GM20431 (cell line): ENCODE measurements at regions not wholly inside any gene's neighbourhood (a gene's known extent, or its start where the extent isn't known, plus 50 kb on each side); places are given as distances from the start of the nearest gene placed in this dataset.

Source experiments
- in situ Hi-C: fragments of 300-500 bp; cut with MseI, MboI; formaldehyde crosslinking; loops from one replicate; pipeline ENCODE4 v1.15.0; 2020; ENCODE audit warnings: low sequenced_read_pairs; ENCODE audit not compliant: unreplicated experiment

DNA sequence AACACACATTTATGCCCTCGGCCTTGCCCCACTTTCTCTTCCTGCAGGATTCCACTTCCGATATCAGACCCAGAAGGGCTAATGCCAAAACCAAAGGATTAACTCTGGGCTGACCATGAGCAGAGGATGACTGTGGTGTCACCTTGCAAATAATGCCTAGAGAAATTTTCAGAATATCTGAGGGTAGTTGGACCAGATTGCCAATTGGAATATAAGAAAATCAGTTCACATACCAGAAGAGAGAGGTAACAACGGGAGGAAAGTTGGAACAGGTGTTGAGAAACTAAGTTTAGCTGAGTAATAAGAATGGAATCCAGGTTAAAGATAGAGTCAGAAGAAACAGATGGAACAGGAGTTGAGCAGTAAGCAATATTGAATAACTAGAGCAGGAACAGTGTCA is 232.7 kb upstream of the UBE2E3 start:
- in situ Hi-C loops = no loop called here

DNA sequence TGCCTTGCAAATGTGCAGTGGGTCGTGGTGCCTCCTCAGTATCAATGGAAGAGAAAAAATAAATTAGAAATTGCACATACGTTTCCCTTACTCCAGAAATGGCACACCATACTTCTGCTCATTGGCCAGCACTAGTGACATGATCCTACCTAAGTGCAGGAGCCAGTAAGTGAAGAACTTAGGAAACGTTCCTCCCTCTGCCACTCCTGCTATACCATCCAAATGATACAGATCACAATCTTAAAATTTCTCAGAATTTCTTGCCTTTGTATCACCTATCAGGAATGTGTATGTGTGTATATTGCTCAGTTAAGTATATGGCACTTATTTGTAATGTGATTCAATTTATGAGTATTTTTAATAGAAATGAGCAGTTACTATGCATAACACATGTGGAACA is 237.0 kb upstream of the UBE2E3 start:
- in situ Hi-C loops = no loop called here

DNA sequence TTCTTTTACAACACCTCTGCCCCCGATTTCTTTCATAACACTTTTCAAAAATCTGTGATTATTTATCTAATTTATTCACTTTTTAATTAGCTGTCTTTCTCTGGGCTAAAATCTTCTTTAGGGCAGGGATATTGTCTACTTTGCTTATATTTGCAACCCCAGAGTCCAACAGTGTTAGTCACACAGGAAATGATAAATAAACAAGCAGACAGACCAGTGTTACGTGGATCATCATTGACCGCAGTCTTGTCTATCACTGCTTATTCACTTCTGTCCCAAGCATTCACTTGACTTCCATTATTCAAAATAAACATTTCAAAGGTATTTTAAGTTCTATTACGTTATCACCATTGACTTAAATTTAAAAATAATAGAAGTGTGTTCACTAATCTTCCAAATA is 237.6 kb upstream of the UBE2E3 start:
- in situ Hi-C loops = no loop called here

DNA sequence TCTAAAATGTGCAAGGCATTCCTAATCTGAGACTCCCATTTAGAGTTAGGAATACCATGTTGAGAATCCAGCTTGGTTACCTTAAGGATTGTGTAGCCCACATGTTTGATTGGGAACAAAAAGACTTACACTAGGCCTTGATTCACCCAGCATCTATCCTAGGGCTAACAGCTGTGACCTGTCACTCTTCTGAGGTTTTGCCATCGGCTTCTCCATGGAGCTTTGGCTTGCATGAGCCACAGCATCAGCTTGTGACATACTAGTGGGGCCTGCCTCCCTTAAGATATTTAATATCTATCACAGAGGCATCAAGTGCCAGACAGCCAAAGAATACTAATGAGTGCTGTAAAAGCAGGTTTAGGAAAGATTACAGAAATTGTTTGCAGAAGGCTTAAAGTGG is 241.3 kb upstream of the UBE2E3 start:
- in situ Hi-C loops = no loop called here

DNA sequence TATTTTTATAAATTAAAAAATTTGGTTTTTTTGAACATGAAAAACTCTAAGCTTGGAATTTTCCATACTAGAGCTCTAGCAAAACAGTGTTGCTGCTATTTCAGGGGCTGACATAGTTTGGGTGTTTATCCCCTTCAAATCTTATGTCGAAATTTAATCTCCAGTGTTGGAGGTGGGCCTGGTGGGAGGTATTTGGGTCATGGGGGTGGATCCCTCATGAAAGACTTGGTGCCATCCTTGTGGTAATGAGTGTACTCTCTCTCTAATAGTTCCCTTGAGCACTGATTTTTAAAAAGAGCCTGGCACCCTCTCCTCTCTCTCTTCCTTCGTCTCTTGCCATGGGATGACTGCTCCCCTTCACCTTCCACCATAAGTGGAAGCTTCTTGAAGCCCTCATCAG is 244.6 kb upstream of the UBE2E3 start:
- in situ Hi-C loops = no loop called here

DNA sequence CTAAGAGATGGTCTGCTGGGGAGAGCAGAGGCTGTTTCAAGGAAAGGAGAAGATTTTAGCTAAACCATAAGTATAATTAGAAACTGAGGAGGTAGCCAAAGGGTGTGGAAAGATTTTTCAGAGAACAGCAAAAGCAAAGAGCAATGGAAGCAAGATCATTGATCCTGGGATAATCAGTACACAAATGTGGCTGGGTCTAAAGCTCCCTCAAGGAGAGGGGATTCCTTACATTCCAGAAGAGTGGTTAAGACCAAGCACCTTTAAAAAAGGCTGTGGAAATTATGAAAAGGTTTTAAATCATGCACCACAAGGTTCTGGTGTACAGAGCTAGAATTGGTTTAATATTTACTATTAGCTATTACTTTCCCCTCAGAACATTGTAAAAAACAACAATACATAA is 246.0 kb upstream of the UBE2E3 start:
- in situ Hi-C loops = no loop called here

DNA sequence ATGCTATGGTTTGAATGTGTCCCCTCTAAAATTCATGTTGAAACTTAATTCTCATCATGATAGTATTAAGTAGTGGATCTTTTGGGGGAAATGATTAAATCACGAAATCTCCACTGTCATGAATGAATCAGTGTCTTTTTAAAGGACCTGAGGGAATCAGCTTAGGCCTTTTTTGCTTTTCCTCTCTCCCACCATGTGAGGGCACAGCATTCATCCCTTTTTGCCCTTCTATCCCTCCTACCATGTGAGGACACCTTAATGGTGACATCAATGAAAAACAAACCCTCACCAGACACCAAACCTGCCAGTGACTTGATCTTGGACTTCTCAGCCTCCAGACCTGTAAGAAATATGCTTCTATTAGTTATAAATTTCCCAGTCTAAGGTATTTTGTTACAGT is 247.1 kb upstream of the UBE2E3 start:
- in situ Hi-C loops = no loop called here

DNA sequence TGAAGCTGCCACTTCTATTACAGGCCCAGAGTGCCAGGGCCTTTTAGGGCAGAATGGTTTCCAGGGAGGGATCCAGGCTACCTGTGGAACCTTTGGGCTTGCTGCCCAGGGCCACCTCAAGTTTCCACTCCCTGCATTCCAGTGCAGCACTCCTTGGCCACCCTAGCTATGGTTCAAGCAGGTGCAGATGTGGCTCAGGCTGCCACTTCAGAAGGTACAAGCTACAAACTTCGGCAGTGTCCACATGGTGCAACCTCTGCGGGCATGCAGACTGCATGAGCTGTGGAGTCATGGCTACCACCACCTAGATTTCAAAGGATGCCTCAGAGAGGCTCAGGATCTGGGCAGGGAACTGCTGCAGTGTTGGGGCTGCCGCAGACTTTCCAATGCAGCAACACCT is 248.1 kb upstream of the UBE2E3 start:
- in situ Hi-C loops = no loop called here

DNA sequence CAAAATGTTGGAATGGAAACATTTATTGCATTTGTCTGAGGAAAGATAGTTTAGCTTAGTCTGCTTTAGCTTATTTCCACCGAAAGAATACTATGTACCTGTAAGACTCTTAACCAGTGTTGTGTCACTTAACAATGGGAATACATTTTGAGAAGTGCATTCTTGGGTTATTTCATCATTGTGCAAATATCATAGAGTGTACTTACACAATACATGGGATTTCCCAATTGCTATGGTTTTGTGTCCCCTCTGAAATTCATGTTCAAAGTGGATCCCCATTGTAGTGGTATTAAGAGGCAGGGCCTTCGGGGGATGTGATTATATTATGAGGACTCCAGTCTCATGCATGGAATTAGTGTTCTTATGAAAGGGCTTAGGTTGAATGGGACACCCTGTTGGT is 249.4 kb upstream of the UBE2E3 start:
- in situ Hi-C loops = no loop called here

DNA sequence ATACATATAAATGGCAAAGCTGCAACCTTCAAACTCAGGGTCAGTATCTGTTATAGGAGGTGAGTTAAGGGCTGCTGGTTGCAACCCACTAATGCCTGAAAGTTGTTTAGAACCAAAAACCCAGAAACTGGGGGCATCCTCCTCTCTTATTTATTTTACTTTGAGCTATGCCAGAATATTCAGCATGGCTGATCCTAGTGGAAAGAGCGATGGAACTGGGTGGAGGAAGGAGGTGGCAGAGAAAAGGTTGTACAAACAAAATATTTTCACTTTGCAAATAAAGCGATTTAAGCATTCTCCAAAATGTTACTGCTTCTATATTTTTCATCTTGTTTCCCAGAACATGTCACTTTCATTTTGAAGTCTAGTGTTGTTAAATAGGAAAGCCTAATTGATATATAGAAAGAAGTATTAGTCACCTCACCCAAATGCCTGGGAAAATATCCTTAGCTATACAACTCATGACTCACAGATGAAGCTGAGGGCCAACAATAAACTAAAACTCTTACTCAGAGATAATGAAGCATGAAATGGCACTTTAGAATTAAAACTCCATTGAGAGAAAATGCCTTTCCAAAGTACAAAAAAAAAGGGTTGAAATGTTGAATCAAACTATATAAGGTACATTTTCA is 251.4 kb upstream of the UBE2E3 start:
- in situ Hi-C loops = no loop called here

DNA sequence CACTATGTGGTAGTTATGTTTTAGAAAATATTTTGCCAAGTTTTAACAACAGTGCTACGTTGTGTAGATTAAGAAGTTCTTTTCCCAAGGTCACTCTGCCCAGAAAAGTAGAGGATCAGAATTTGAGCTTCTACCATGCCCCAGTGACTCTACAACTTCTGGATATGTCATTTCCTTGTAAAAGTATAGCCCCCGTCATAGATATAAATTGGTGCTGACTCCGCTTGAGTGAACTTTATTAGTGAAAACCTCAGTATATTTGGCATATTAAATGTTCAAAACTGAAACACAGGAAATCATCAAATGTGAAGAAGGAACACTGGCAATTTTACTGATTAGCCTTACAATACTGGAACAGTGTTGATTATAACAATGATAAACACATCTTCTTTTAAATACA is 256.7 kb upstream of the UBE2E3 start:
- in situ Hi-C loops = no loop called here

DNA sequence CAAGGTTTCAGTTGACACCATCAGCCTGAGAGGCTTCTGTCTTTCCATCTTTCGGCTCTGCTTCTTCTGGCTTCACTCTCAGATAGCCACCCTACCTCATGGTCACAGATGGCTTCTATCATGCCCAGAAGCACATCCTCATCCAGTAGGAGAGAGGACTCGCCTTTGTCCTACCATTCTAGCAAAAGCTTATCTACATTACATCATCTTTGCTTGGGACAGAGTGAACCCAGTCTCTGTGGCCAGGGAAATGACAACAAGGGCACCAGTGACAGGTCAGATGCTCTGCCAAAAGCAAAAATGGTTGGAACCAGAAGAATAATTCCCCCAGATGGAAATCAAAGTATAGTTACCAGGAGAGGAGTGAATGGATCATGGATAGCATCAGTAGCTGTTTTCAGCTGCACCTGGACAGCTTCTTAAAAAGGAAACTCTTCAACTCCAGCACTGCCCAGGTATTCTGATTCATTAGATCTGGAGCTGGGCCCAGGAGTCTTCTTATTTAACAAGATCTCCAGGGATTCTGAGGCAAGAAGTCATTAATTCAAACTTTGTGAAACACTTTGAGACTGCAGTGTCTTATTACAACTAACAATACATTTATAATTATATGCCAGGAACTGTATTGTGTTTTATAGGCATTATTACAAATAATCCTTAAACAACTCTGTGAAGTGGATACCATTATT is 257.7 kb upstream of the UBE2E3 start:
- in situ Hi-C loops = no loop called here

DNA sequence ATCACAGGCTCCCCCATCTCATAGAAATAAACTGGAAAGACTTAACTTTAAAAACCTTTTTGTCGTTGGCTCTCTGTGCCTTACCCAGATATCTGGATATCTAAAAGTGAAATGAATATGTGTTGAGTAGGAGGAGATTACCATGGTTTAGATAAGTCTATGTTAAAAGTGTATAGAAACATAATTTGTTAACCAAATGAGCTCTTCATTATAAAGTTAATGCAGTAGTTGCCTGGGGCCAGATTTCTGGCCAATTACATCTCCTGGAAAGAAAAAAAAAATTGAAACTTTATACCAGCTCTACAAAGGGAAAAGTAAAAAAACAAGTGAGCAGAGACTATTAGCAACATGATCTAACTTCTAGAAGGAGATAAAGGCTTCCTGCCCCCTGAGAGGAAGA is 259.6 kb upstream of the UBE2E3 start:
- in situ Hi-C loops = no loop called here

DNA sequence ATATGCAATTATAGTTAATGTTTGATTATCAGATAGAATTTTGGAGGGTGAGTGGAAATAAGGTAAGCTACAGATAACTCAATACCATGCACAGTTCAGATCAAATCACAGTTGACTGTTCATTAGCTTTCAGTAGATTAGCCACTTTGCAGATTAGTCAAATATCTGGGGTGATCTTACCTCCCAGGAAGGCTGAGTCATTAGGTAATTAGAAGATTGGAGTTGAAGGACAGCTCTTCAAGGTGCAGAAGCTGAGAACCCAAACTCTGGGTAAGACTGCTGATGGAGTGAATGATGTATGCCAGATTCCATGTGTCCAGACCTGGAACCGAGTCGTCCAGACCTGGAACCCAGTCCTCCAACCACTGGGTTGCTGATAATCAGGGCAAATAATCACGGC is 262.8 kb upstream of the UBE2E3 start:
- in situ Hi-C loops = no loop called here

DNA sequence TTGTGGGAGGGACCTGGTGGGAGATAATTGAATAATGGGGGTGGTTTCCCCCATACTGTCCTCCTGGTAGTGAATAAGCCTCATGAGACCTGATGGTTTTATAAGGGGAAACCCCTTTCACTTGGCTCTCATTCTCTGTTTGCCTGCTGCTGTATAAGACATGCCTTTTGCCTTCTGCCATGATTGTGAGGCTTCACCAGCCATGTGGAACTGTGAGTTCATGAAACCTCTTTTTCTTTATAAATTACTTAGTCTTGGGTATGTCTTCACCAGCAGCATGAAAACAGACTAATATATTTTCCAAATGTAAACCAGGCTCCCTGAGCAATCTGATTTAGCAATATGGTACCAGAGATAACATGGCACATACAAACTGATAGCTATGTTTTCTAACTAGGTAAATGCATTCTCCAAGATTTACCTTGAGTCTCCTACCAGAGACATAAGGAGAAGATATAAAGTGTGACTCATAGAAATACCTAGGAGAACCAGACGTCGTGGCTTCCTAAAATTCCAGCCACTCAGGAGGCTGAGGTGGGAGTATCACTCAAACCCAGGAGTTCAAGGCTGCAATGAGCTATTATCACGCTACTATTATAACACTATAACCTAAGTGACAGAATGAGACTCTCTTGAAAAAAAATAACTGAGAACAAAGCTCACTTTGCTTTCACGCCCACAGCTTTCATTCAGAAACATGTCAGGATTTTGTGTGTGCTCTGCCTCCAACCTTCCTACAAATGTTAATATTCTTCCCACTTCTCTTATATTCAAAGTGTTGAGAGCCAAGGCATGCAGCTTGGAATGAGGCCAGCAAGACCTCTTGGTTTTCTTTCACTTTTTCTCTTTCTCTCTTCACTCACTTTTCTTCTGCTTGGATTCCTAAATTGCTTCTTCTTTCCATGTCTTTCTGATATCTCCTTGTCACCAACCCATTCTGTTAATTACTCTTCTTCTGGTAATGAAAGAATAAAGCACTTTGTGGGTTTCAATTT is 263.9 kb upstream of the UBE2E3 start:
- in situ Hi-C loops = no loop called here

DNA sequence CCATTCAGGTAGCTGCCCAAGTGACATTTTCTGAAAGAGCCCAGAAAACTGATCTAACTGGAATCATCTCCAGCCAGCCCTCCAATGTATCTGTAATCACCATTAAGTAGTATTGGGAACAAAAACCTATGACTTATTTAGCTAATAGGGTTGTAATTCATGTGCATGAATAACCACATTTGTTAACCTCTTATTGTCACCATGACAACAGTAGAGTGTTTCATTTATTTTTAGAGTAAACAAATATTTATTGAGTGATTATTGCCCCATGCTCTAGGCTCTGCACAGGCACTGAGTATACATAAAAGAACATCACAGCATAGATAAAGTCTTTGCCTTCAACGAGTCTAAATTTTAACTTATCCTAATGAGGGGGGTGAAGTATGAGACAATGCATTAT is 265.4 kb upstream of the UBE2E3 start:
- in situ Hi-C loops = no loop called here

DNA sequence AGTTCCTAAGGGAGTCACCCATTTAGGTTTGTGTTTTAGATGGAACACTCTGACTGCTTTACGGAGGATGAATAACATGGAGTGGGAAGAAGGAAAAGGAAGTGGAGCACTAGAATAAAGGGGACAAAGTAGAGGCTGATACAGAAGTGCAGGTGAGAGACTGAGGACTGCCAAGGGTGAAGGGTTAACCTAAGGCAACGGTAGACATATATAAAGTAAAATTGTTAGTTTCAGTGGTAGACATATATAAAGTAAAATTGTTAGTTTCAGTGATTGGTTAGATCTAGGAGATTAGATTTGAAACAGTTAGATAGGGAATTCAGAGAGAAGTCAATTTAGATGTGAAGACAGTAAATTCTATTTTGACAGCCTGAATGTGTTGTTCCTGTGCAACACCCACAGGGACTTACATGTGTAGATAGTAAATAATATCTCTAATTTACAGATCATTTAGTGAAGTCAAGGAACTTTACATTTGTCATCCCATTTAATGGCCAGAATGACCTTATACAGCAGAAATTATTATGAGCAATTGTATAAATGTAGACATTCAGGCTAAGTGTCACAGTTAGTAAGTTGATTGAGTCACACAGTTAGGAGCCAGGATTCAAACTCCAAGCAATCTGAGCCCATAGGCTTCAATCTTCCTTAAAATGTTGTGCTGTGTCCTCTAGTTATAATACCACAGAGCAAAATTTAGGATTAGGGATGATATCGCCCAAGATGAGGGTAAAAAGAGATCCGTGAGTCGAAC is 270.8 kb upstream of the UBE2E3 start:
- in situ Hi-C loops = no loop called here

DNA sequence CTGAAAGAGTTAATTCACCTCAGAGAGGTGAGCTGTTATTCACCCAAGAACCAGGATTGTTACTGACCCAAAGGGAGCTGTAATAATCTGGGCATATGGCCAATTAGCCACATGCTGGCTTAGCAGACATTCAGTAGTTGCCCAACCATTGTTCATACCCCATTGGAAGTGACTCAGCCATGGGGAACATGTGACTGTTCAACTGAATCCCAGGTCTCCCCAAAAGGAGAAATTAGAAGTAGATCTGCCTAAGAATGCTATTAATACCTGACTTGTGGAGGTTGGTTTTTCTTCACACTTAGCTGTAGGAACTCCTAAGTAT is 272.6 kb upstream of the UBE2E3 start:
- in situ Hi-C loops = no loop called here

DNA sequence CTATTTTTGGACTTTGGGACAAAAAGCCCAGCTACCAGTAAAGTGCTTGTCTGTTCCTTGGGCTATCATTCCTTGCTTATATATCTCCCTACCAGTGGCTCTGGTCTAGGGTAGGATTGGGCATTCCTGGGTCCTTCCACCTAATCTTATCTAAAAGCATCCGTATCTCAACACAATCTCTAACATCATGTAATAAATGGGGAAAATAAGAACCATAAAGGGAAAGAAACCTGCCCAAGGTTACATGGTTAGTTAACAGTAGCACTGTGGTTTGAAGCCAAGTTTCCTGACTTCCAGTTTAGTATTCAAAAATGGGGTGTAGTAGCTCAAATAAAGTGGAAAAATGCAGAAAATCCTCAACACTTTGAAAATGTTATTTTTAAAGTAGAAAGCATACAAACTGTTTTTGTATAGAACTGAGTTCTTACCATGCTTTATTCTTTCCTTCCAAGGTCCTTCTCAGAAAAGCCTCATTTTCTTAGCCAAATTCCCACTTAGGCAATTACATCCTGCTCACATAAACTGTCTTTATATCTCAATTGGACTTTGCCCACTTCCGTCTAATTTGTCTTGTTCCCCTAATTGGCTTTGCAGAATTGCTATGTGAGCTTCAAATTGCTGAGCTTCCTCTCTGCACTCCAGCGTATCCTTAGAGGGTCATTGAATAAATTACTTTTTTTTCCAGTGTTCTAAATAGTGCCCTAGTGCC is 273.1 kb upstream of the UBE2E3 start:
- in situ Hi-C loops = no loop called here

DNA sequence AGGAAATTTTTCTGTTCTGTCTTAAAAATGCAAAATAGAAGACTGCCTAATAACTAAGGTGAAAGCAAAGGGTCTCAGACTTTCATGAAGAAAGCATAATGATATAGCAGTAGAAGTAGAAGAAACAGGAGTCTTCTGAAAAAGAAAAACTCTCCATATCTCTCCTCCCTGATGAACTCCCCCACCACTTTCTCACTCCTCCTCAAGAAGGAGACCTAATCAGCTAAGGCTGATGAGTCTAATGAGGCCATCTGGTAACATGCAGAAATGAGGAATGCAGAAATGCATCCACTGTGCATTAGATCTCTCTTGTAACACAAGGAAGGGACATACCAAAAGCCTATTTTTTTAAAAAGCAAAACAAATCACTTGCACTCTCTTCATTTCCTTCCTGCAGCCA is 273.7 kb upstream of the UBE2E3 start:
- in situ Hi-C loops = no loop called here
